K562 (cell line): ENCODE measurements at regions not wholly inside any gene's neighbourhood (a gene's known extent, or its start where the extent isn't known, plus 50 kb on each side); places are given as distances from the start of the nearest gene placed in this dataset.

ENCODE experiments used
- CBFA2T3 ChIP-seq: fragments of 450-650 bp; IDR thresholded peaks from 2 replicates; pipeline ENCODE4 v1.6.1; 2017
- CHD1 ChIP-seq: fragments of 200-600 bp; sonication (generic); IDR thresholded peaks from one replicate; pipeline ENCODE4 v1.6.1; 2012; ENCODE audit warnings: mild to moderate bottlenecking, moderate library complexity, low read length, inconsistent platforms
- FOSL1 ChIP-seq: fragments of 200-800 bp; sonication (Bioruptor generic); conservative IDR thresholded peaks from 2 replicates; pipeline ENCODE4 v1.6.1; 2016; ENCODE audit warnings: missing genetic modification characterization, missing compliant biosample characterization
- ILF3 ChIP-seq: fragments of 450-650 bp; IDR thresholded peaks from 2 replicates; pipeline ENCODE4 v1.6.1; 2018; ENCODE audit warnings: antibody characterized with exemption, mild to moderate bottlenecking, moderate library complexity, borderline replicate concordance
- NR2F6 ChIP-seq: fragments of 450-650 bp; formaldehyde crosslinking; IDR thresholded peaks from 2 replicates; pipeline ENCODE4 v1.4.0; 2020; ENCODE audit warnings: mild to moderate bottlenecking
- POLR3G ChIP-seq: IDR thresholded peaks from 2 replicates; pipeline ENCODE4 v1.6.1; 2011; ENCODE audit not compliant: insufficient read length, insufficient replicate concordance; ENCODE audit errors: extremely low read depth
- RAD51 ChIP-seq: fragments of 450-650 bp; IDR thresholded peaks from 2 replicates; pipeline ENCODE4 v1.7.1; 2016; ENCODE audit warnings: low read depth, mild to moderate bottlenecking, borderline replicate concordance
- SMC3 ChIP-seq: conservative IDR thresholded peaks from 2 replicates; pipeline ENCODE4 v1.6.1; 2011; ENCODE audit warnings: low read depth, low read length, improper control_type of control experiment; ENCODE audit not compliant: insufficient read depth
- STAG1 ChIP-seq: sonication (generic); formaldehyde crosslinking; IDR thresholded peaks from 2 replicates; pipeline ENCODE4 v1.5.0; 2020; ENCODE audit warnings: missing genetic modification reagents, borderline replicate concordance
- TEAD4 ChIP-seq, 2 experiments: sonication (generic) in 1 of 2; formaldehyde crosslinking in 1 of 2; IDR thresholded peaks; 2 replicates each; pipeline versions ENCODE4 v1.6.1 to v1.8.0; 2012 to 2022; ENCODE audit warnings: borderline replicate concordance in 1 of 2, inconsistent platforms in 1 of 2, low read length in 1 of 2, mild to moderate bottlenecking in 1 of 2, missing genetic modification reagents in 1 of 2
- ZNF586 ChIP-seq: fragments of 450-650 bp; formaldehyde crosslinking; conservative IDR thresholded peaks from 2 replicates; pipeline ENCODE4 v1.4.0; 2020; ENCODE audit warnings: mild to moderate bottlenecking, moderate library complexity
- ZNF778 ChIP-seq: fragments of 450-650 bp; formaldehyde crosslinking; IDR thresholded peaks from 2 replicates; pipeline ENCODE4 v1.4.0; 2020; ENCODE audit warnings: mild to moderate bottlenecking, moderate library complexity
- TF ChIP-seq, protein P1 (sequence below), 2 experiments: fragments of 450-650 bp in 1 of 2; sonication (generic) in 1 of 2; formaldehyde crosslinking in 1 of 2; IDR thresholded peaks; 2 replicates each; pipeline versions ENCODE4 v1.7.1 to v1.9.0; 2016 to 2022; ENCODE audit warnings: inconsistent platforms in 1 of 2, mild to moderate bottlenecking in 1 of 2, missing genetic modification reagents in 1 of 2
- TF ChIP-seq, protein P2 (sequence below): fragments of 150-350 bp; IDR thresholded peaks from 2 replicates; pipeline ENCODE4 v1.6.1; 2014; ENCODE audit warnings: low read depth, mild to moderate bottlenecking, low read length, borderline replicate concordance
- TF ChIP-seq, protein P3 (sequence below): fragments of 250-450 bp; sonication (Bioruptor Pico); IDR thresholded peaks from 2 replicates; pipeline ENCODE4 v1.5.0; 2021

DNA sequence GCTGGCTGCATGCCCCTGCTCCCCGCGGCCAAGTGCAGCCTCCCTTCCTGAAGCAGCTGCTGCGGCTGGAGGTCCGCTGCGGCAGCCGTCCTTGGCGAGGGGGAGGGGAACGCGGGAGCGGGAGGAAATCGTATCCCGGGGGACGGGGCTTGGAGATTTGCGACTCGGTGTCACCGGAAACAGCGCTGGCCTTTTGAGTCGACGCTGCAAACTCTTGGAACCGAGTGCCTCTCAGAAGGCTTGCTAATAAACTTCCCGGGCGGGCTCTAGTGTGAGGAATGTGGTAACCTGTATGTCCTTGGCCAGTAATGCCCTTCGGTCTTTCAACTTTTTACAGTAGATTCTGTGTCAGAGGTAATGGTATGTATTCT, 82.7 kb downstream of the PTPDC1 start (continued):
- TF ChIP-seq, protein P1, sequence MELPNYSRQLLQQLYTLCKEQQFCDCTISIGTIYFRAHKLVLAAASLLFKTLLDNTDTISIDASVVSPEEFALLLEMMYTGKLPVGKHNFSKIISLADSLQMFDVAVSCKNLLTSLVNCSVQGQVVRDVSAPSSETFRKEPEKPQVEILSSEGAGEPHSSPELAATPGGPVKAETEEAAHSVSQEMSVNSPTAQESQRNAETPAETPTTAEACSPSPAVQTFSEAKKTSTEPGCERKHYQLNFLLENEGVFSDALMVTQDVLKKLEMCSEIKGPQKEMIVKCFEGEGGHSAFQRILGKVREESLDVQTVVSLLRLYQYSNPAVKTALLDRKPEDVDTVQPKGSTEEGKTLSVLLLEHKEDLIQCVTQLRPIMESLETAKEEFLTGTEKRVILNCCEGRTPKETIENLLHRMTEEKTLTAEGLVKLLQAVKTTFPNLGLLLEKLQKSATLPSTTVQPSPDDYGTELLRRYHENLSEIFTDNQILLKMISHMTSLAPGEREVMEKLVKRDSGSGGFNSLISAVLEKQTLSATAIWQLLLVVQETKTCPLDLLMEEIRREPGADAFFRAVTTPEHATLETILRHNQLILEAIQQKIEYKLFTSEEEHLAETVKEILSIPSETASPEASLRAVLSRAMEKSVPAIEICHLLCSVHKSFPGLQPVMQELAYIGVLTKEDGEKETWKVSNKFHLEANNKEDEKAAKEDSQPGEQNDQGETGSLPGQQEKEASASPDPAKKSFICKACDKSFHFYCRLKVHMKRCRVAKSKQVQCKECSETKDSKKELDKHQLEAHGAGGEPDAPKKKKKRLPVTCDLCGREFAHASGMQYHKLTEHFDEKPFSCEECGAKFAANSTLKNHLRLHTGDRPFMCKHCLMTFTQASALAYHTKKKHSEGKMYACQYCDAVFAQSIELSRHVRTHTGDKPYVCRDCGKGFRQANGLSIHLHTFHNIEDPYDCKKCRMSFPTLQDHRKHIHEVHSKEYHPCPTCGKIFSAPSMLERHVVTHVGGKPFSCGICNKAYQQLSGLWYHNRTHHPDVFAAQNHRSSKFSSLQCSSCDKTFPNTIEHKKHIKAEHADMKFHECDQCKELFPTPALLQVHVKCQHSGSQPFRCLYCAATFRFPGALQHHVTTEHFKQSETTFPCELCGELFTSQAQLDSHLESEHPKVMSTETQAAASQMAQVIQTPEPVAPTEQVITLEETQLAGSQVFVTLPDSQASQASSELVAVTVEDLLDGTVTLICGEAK (IDR thresholded peaks at IDR 0.05), result no peak
- TF ChIP-seq, protein P1 (CRISPR knock-in tag; IDR thresholded peaks at IDR 0.05), result no peak
- no peak for TF ChIP-seq NR2F6
- no peak for TF ChIP-seq RAD51
- TF ChIP-seq CBFA2T3, result peak; percentile 39
- TF ChIP-seq, protein P2, sequence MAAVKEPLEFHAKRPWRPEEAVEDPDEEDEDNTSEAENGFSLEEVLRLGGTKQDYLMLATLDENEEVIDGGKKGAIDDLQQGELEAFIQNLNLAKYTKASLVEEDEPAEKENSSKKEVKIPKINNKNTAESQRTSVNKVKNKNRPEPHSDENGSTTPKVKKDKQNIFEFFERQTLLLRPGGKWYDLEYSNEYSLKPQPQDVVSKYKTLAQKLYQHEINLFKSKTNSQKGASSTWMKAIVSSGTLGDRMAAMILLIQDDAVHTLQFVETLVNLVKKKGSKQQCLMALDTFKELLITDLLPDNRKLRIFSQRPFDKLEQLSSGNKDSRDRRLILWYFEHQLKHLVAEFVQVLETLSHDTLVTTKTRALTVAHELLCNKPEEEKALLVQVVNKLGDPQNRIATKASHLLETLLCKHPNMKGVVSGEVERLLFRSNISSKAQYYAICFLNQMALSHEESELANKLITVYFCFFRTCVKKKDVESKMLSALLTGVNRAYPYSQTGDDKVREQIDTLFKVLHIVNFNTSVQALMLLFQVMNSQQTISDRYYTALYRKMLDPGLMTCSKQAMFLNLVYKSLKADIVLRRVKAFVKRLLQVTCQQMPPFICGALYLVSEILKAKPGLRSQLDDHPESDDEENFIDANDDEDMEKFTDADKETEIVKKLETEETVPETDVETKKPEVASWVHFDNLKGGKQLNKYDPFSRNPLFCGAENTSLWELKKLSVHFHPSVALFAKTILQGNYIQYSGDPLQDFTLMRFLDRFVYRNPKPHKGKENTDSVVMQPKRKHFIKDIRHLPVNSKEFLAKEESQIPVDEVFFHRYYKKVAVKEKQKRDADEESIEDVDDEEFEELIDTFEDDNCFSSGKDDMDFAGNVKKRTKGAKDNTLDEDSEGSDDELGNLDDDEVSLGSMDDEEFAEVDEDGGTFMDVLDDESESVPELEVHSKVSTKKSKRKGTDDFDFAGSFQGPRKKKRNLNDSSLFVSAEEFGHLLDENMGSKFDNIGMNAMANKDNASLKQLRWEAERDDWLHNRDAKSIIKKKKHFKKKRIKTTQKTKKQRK, result no peak
- no peak for TF ChIP-seq ZNF778 (CRISPR knock-in tag)
- TF ChIP-seq FOSL1 (tag), result no peak
- no peak for TF ChIP-seq POLR3G
- TF ChIP-seq, protein P3, sequence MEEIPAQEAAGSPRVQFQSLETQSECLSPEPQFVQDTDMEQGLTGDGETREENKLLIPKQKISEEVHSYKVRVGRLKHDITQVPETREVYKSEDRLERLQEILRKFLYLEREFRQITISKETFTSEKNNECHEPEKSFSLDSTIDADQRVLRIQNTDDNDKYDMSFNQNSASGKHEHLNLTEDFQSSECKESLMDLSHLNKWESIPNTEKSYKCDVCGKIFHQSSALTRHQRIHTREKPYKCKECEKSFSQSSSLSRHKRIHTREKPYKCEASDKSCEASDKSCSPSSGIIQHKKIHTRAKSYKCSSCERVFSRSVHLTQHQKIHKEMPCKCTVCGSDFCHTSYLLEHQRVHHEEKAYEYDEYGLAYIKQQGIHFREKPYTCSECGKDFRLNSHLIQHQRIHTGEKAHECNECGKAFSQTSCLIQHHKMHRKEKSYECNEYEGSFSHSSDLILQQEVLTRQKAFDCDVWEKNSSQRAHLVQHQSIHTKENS (CRISPR knock-in tag), result no peak
- no peak for TF ChIP-seq ZNF586 (CRISPR knock-in tag)
- no peak for TF ChIP-seq STAG1 (CRISPR knock-in tag)
- TF ChIP-seq CHD1, result no peak
- no peak for TF ChIP-seq SMC3
- no peak for TF ChIP-seq ILF3
- peak; percentile 49; the same call in 1 of the 2 replicates for TF ChIP-seq TEAD4 (IDR thresholded peaks at IDR 0.05; ENCODE audit: low read length)
- no peak for TF ChIP-seq TEAD4 (CRISPR knock-in tag; IDR thresholded peaks at IDR 0.05; ENCODE audit: borderline replicate concordance)
